GM18498 (cell line): ENCODE measurements at regions not wholly inside any gene's neighbourhood (a gene's known extent, or its start where the extent isn't known, plus 50 kb on each side); places are given as distances from the start of the nearest gene placed in this dataset.
"Not testable (repeated sequence)": the region's sequence is repeated elsewhere in the genome, so short reads cannot be mapped to it uniquely, and the experiment has no call there.

Experiments used
- ATAC-seq: cut with Tn5 transposase; IDR thresholded peaks from one replicate; pipeline ENCODE4 v1.9.1; 2021; ENCODE audit warnings: mild to moderate bottlenecking, moderate library complexity; ENCODE audit not compliant: unreplicated experiment

GRCh38 chr6:71007298-71007697 lies 50.4 kb upstream of the B3GAT2 start:
- not testable (repeated sequence) for ATAC-seq

GRCh38 chr6:71011871-71012371 lies 55.1 kb upstream of the B3GAT2 start:
- no peak for ATAC-seq

- ATAC-seq: peak; percentile 88
Measured at GRCh38 chr6:71012866-71013469, 56.1 kb upstream of the B3GAT2 start.

GRCh38 chr6:71015392-71015791 lies 58.5 kb upstream of the B3GAT2 start:
- no peak for ATAC-seq

GRCh38 chr6:71028236-71028876 lies 71.5 kb upstream of the B3GAT2 start:
- ATAC-seq: no peak

- ATAC-seq: no peak
Measured at GRCh38 chr6:71028877-71029252, 72.0 kb upstream of the B3GAT2 start.

- ATAC-seq: no peak
Measured at GRCh38 chr6:71029555-71029954, 72.7 kb upstream of the B3GAT2 start.

- ATAC-seq: no peak
Measured at GRCh38 chr6:71031912-71032311, 75.1 kb upstream of the B3GAT2 start.

- ATAC-seq: no peak
Measured at GRCh38 chr6:71033171-71033570, 76.3 kb upstream of the B3GAT2 start.

GRCh38 chr6:71033890-71034289 lies 77.0 kb upstream of the B3GAT2 start:
- ATAC-seq: no peak

- no peak for ATAC-seq
Measured at GRCh38 chr6:71034563-71035345, 77.9 kb upstream of the B3GAT2 start.

GRCh38 chr6:71035871-71036270 lies 79.0 kb upstream of the B3GAT2 start:
- no peak for ATAC-seq

GRCh38 chr6:71038711-71039344 lies 82.0 kb upstream of the B3GAT2 start:
- ATAC-seq: no peak

- no peak for ATAC-seq
Measured at GRCh38 chr6:71040043-71040442, 83.2 kb upstream of the B3GAT2 start.

- no peak for ATAC-seq
Measured at GRCh38 chr6:71040841-71041240, 84.0 kb upstream of the B3GAT2 start.

GRCh38 chr6:71043902-71044301 lies 87.0 kb upstream of the B3GAT2 start:
- peak; percentile 47 for ATAC-seq

- no peak for ATAC-seq
Measured at GRCh38 chr6:71044753-71045152, 87.9 kb upstream of the B3GAT2 start.

GRCh38 chr6:71045296-71045695 lies 88.4 kb upstream of the B3GAT2 start:
- no peak for ATAC-seq

- ATAC-seq: no peak
Measured at GRCh38 chr6:71047417-71047816, 90.6 kb upstream of the B3GAT2 start.

- ATAC-seq: no peak
Measured at GRCh38 chr6:71048320-71049164, 91.7 kb upstream of the B3GAT2 start.
